T-helper 2 cell (primary cell): ENCODE measurements at regions not wholly inside any gene's neighbourhood (a gene's known extent, or its start where the extent isn't known, plus 50 kb on each side); places are given as distances from the start of the nearest gene placed in this dataset.
A peak's percentile ranks its signal among the peaks of the same experiment; 100 is the strongest.
"Not testable (repeated sequence)": the region's sequence is repeated elsewhere in the genome, so short reads cannot be mapped to it uniquely, and the experiment has no call there.

Experiments
- DNase-seq, 5 experiments: peaks; one replicate each; pipeline versions ENCODE4 v3.0.0 to v3.0.0-alpha.2; 2012 to 2022

GRCh38 chr15:26115229-26115943 is 252.3 kb upstream of the ATP10A start:
- DNase-seq, result no peak

- not testable (repeated sequence) for DNase-seq
Measured at GRCh38 chr15:26114128-26114527, 251.0 kb upstream of the ATP10A start.

GRCh38 chr15:26113296-26113695 is 250.2 kb upstream of the ATP10A start:
- no peak for DNase-seq

- DNase-seq, result no peak
Measured at GRCh38 chr15:26109203-26109602, 246.1 kb upstream of the ATP10A start.

- DNase-seq, result no peak
Measured at GRCh38 chr15:26106556-26106955, 243.4 kb upstream of the ATP10A start.

GRCh38 chr15:26103002-26103404 is 239.9 kb upstream of the ATP10A start:
- no peak for DNase-seq

GRCh38 chr15:26102365-26102764 is 239.2 kb upstream of the ATP10A start:
- DNase-seq, result no peak

- no peak for DNase-seq
Measured at GRCh38 chr15:26101443-26101842, 238.3 kb upstream of the ATP10A start.

GRCh38 chr15:26098801-26099200 is 235.7 kb upstream of the ATP10A start:
- peak in 1 of 5 experiments; percentile 65 for DNase-seq

- no peak for DNase-seq
Measured at GRCh38 chr15:26097216-26097615, 234.1 kb upstream of the ATP10A start.

GRCh38 chr15:26096581-26096980 is 233.5 kb upstream of the ATP10A start:
- DNase-seq, result no peak

- no peak for DNase-seq
Measured at GRCh38 chr15:26095710-26096330, 232.7 kb upstream of the ATP10A start.

GRCh38 chr15:26091184-26091583 is 228.1 kb upstream of the ATP10A start:
- DNase-seq, result no peak

- DNase-seq, result no peak
Measured at GRCh38 chr15:26087881-26088280, 224.8 kb upstream of the ATP10A start.

GRCh38 chr15:26087395-26087794 is 224.3 kb upstream of the ATP10A start:
- DNase-seq, result no peak

- no peak for DNase-seq
Measured at GRCh38 chr15:26084771-26085170, 221.6 kb upstream of the ATP10A start.

- no peak for DNase-seq
Measured at GRCh38 chr15:26083896-26084295, 220.8 kb upstream of the ATP10A start.

- DNase-seq, result no peak
Measured at GRCh38 chr15:26083457-26083856, 220.3 kb upstream of the ATP10A start.

GRCh38 chr15:26082221-26083109 is 219.3 kb upstream of the ATP10A start:
- peak; percentile 76 to 96 (median 88) for DNase-seq

- DNase-seq, result no peak
Measured at GRCh38 chr15:26081758-26082220, 218.7 kb upstream of the ATP10A start.

- no peak for DNase-seq
Measured at GRCh38 chr15:26075770-26076169, 212.6 kb upstream of the ATP10A start.

- peak in 1 of 5 experiments; percentile 9 for DNase-seq
Measured at GRCh38 chr15:26073430-26074333, 210.6 kb upstream of the ATP10A start.
